ENCODE measurements at regions not wholly inside any gene's neighbourhood (a gene's known extent, or its start where the extent isn't known, plus 50 kb on each side); places are given as distances from the start of the nearest gene placed in this dataset.

GRCh38 chr20:51176876-51177275 lies 154.0 kb upstream of the KCNG1 start:
- TF ChIP-seq SPI1 (IDR thresholded peaks at IDR 0.05; ENCODE audit: low read depth, low read length) (no peak), POLR2AphosphoS5 (IDR thresholded peaks at IDR 0.05; ENCODE audit: low read depth, low read length) (no peak), POLR2A (IDR thresholded peaks at IDR 0.05; ENCODE audit: low read depth, low read length) (no peak)
